ENCODE measurements at regions not wholly inside any gene's neighbourhood (a gene's known extent, or its start where the extent isn't known, plus 50 kb on each side); places are given as distances from the start of the nearest gene placed in this dataset.

DNA sequence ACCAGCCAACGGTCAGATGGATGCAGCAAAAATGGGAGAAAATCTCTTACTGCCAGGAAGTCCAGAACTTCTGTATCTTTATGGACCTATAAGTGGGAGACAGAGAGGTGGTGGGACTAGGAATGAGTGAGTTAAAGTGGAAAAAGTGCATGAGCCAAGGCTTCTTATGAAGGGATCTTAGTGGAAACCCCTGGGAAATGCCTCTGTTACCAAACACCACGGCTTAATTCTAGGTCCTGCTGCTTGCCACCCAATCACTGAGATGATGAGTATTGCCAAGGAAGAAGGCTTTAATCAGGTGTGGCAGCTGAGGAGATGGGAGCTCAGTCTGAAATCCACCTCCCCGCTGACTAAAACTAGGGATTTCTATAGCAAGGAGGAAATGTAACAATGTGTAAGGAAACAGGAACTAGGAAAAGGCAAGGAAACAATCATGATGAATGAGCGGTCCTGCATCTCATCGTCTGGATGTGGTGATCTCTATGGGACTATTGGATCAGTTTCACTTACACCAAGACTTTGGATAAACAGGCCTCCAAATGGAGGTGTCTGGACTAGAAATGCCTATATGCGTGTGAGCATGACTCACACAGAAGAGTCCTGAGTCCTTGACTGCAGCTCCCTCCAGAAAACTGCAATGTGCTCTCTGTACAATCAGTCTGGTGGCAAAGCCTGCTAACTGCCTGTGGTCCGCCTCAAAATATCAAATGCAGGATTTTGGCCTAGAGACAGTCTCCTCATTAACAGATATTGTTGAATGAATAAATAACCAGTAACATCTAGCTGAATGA, 98.2 kb upstream of the PRR16 start:
- DNase-seq: no peak

DNA sequence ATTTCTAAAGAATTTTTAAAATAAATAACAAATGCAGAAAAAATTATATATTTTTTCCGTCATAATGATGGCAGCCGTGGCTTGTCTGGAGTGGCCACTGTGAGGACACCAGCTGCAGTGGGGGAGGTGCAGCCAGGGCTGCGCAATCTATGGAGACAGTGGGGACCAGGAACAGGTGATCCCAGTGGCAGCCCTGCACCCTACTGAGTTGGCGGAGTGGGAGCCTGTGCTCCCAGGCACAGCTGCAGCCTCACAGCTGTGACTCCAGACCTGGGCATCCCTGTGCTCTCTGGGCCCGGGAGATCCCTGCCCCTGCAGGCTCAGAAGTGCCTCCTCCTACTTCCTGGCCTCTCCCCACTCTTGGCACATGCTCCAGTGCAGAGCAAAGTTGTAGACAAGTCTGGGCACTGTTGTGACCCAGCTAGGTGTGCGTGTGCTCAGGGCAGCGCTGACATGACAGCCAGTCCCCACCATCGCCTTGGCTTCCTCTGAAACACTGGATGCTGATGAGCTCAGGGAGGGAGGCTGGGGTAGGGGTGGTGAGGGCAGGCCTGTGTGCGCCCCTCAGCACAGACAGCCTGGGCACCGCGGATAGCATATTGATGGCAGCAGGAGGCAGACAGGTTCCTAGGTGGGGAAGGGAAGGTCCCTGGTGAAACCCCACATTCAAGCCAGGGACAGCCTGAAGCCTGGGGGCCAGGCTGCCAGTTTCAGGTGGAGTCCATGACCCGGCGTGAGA, 96.0 kb upstream of the PRR16 start:
- DNase-seq: no peak

DNA sequence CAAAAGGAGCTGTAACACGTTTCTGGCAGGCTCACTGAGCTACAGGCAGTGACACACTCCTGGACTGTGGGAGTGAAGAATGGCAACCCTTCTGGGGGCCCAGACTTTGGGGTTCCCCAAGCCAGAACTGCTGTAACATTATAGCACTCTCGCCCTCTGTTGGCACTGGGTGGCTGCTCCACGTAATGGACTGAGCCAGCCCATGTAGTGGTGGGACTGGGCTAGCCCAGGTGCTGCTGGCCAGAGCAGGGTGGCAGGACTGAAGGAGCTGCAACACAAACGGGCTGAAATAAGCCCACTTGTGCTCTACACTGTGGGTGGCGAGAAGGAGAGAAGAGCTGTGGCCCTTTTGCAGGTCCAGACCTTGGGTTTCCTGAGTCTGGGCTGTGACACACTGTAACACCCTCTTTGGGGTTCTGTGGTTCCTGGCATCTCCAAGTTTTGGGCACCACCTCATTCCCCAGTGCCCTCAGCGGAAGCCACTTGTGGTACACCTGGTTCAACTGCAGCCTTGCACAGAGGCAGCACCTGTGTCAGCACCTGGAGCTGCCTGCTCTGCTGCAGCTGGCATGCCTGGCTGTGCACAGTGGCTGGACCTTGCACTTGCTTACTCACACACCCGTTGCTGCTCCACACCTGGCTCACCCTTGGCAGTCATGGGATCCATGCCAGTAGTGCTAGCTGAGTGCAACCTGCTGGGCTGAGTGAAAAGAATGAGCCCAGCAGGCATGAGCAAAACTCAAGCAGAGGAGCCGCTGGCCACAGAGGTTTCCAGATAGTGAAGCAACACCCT, 95.0 kb upstream of the PRR16 start:
- DNase-seq: no peak

DNA sequence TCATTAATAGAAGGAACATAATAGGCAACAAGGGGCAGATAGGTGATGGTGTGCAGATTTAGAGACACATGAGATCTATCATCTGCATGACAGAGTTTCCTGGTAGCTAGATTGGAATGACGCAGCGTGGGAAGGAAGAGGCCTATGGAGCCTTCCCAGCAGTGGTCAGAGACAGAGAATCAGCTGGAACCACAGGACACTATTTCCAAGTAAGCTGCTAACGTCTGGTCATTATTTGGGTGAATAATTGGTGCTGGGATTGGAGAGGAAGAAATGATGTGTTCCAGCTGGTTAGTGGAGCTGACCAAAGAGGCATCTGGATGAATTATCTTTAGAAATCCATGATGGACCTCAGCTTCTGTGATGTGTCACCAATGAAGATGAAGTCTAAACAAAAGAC, 91.2 kb upstream of the PRR16 start:
- no peak for DNase-seq

DNA sequence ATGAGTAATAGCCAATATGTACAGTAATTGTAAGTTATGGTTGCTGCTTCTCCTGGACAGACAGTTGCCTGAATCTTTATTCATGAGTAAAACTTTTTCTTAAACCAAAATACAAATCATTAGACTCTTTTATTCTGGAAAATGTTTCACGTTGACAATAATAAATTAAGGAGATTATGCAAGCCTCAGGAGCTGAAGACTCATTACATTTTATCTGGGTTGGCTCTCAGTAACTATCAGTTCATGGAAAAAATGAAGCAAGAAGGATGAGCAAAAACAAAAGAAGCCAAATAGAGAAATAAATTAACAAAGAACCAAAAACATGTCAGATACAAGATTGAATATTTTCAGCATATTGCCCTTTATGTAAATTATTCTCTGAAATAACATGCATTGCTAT, 88.9 kb upstream of the PRR16 start:
- DNase-seq: no peak

DNA sequence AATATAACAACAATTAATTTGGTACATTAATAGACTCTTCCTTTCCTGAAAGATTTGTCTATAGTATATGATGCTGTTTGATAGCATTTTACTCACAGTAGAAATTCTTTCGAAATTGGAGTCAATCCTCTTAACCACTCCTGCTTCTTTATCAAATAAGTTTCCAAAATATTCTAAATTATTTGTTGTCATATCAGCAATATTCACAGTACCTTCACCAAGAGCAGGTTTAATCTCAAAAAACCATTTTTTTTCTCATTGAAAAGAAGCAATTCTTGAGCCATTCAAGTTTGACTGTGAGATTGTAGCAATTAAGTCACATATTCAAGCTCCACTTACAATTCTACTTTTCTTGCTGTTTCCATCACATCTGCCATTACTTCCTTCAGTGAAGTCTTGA, 83.5 kb upstream of the PRR16 start:
- no peak for DNase-seq

DNA sequence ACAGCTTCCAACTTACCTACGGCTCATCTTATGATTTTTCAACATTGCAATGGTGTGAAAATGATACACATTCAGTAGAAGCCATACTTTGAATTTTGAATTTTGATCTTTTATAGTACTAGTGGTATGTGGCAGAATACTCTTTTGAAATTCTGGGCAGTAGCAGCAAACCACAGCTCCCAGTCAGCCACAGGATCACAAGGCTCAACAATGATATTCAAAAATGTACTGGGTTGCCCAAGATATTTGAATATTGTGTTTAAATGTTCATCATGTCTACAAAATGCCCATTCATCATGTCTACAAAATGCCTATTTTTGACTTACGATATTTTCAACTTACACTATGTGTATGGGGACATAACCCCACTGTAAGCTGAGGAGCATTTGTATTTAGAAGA, 81.3 kb upstream of the PRR16 start:
- no peak for DNase-seq

DNA sequence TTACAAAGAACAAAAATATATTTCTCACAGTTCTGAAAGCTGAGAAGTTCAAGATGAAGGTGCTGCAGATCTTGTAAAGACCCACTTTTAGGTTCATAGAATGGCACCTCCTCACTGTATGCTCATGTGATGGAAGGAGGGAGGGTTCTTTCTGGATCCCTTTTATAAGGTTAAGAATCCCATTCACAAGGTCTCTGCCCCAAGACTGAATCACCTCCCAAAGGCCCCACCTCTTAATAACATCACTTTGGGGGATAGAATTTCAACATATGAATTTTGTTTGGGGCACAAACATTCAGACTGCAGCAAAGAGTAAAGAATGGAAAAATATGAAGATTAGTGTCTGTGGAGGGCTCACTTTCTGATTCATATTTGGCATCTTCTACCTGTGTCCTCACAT, 77.1 kb upstream of the PRR16 start:
- no peak for DNase-seq

DNA sequence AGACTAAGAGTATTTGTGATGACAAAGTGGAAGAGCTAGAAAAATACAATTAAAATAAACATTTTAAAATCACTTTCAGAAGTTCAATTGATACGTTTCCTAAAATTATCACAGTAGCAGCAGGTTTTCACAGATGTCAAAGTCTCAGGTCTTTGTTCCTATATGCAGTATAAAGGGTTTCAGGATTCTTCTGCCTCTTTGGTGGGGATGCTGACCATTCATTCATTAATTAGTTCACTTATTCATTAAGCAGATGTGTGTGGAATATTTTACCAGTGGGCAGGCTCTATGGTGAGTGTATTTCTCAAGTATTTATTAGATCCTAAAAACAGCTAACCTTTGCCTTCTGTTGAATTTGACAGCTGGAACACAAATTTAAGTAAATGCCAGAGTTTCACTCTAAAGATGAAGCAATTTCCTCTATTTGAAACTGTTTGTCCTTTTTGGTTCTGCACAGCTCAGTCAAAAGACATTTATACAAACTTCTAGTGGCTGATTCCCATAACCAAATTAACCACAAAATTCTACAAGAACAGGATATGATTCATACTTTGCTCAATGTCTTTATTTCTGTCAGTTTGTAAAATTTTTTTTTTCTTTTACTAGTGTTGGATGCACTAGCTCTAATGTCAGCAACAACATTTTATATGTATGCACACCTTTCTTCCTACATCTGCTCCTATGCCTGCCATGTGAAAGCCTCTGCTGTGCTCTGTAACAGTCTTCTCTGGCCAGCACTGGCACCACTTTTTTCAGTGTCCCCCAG, 75.9 kb upstream of the PRR16 start:
- no peak for DNase-seq

DNA sequence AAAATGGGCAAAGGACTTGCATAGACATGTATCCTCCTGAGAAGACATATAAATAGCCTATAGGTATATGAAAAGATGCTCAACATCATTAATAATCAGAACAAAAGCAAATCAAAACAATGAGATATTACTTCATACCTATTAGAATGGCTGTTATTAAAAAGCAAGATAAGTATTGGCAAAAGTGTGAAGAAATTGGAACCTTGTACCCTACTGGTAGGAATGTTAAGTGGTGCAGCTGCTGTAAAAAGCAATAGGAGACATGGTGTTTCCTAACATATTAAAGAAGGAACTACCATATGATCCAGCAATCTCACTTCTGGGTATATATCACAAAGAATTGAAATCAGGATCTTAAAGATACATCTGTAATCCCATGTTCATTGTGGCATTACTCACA, 69.8 kb upstream of the PRR16 start:
- no peak for DNase-seq

DNA sequence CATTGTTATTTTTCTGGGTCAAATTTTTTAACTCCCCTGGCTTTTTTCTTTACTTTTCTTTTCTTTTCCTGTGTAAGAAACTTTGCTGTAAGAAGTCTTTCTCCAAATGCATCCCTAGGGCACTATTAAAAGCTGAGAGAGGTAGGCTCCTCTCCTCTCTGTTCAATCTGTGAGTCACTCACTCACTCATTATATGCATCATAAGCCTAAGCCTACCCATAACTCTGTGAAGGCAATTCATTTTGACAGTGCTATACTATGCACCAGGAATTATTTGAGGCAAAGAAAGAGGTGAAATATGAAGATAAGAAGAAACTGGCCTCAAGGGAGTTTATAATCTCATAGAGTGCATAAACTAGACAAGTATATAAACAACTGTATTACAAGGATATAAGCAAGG, 67.9 kb upstream of the PRR16 start:
- DNase-seq: no peak

DNA sequence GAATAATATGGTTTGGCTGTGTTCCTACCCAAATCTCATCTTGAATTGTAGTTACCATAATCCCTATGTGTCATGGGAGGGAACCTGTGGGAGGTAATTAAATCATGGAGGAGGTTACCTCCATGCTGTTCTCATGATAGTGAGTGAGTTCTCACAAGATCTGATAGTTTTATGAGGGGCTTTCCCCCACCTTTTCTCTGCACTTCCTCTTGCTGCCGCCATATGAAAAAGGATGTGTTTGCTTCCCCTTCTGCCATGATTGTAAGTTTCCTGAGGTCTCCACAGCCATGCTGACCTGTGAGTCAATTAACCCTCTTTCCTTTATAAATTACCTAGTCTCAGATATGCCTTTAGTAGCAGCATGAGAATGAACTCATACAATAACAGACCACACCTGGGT, 63.7 kb upstream of the PRR16 start:
- no peak for DNase-seq

DNA sequence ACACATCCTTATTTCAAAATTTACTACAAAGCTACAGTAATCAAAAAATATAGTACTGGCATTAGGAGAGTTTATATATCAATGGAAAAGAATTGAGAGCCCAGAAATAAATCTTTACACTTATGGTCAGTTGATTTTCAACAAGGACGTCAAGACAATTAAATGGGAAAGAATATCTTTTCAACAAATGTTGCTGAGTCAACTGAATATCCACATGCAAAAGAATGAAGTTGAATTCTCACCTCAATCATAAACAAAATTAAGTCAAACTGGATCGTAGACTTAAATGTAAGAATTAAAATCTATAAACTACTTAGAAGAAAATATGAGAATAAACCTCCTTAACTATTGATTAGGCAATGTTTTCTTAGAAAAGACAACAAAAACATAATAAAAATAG, 61.5 kb upstream of the PRR16 start:
- no peak for DNase-seq

DNA sequence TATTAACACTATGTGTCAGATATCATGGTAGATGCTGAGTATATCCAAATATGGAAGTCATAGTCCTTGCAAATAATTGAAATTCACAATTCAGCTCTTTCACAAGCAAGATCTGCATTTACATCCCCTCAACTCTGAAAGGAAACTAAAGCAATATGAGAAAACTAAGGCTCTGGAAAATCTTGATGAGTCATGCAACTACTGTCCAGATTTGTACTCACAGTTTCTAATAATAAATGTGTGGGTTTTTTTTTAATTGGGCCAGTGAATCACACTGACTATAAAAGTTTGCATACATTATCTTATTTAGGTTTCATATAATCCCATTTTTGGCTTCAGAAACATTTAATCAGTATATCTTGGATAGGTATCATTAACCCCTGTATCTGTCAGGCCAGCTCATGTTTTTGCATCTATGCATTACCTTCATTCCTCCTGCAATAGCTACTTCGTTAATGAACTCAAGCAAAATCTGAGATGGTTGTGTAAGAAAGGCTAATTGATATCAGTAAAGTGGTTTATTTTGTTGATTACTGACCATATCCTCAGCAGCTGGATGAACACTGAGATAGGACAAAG, 58.7 kb upstream of the PRR16 start:
- no peak for DNase-seq

DNA sequence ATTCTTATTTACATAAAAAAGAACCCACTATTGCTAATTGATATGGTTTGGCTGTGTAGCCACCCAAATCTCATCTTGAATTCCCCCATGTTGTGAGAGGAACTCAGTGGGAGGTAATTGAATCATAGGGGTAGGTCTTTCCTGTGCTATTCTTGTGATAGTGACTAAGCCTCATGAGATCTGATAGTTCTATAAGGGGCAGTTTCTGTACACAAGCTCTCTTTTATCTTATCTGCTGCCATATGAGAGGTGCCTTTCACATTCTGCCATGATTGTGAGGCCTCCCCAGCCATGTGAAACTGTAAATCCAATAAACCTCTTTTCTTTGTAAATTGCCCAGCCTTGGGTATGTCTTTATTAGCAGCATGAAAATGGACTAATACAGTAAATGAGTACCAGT, 58.2 kb upstream of the PRR16 start:
- no peak for DNase-seq

DNA sequence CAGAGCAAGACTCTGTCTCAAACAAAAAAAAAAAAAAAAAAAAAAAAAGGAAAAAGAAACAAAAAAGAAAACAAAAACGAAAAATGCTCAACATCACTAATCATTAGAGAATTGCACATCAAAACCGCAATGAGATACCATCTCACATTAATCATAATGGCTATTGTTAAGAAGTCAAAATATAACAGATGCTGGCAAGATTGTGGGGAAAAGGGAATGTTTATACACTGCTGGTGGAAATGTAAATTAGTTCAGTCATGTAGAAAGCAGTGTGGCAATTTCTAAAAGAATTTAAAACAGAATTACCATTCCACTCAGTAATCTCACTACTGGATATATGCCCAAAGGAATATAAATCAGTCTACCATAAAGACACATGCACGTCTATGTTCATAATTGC, 50.4 kb upstream of the PRR16 start:
- DNase-seq: no peak

Data from CD4-positive, alpha-beta T cell treated with Interleukin-6 for 4 hours (primary cell).